B cell (primary cell): ENCODE measurements at regions not wholly inside any gene's neighbourhood (a gene's known extent, or its start where the extent isn't known, plus 50 kb on each side); places are given as distances from the start of the nearest gene placed in this dataset.

ENCODE experiments used
- ATAC-seq: fragments of 200-7000 bp; cut with Tn5 transposase; one replicate; pipeline ENCODE4 v1.10.0; 2021; ENCODE audit warnings: low read depth, mild to moderate bottlenecking, moderate number of reproducible peaks, moderate library complexity
- CTCF ChIA-PET: fragments of 350-600 bp; sonication (Branson Sonifier 250); formaldehyde crosslinking; loops from one replicate; lab custom pipeline; 2021; ENCODE audit warnings: antibody characterized with exemption, inconsistent platforms; lab: Charles Lee
- POLR2A ChIA-PET: fragments of 350-600 bp; sonication (Branson Sonifier 250); formaldehyde crosslinking; loops from one replicate; lab custom pipeline; 2021; ENCODE audit warnings: antibody characterized with exemption; lab: Charles Lee
- DNase-seq: peaks from one replicate; pipeline ENCODE4 v3.0.0; 2013
- H2AFZ ChIP-seq: 2 replicates; pipeline ENCODE4 v1.6.1; 2012; ENCODE audit warnings: mild to moderate bottlenecking, low read depth, low read length; ENCODE audit not compliant: insufficient read depth, poor library complexity, severe bottlenecking
- H3K27ac ChIP-seq, 2 donors: 1 replicate in 1 of 2; 2 replicates in 1 of 2; pipeline ENCODE4 v1.5.1; 2012 to 2013; ENCODE audit warnings: low read length in 2 of 2, mild to moderate bottlenecking in 2 of 2, moderate library complexity in 1 of 2
- H3K27me3 ChIP-seq, 4 experiments: fragments of 200-600 bp in 1 of 4; sonication (generic) in 1 of 4; replicated peaks in 1 of 4; 1 replicate in 2 of 4; 2 replicates in 2 of 4; pipeline versions ENCODE4 v1.6.1 to v1.7.0; 2013 to 2016; ENCODE audit warnings: low read length in 3 of 4, mild to moderate bottlenecking in 2 of 4, mixed read lengths in 1 of 4, moderate library complexity in 1 of 4; ENCODE audit not compliant: insufficient read depth in 4 of 4, control insufficient read depth in 3 of 4; ENCODE audit errors: control extremely low read depth in 1 of 4
- H3K36me3 ChIP-seq, 2 experiments: replicated peaks in 1 of 2; 1 replicate in 1 of 2; 2 replicates in 1 of 2; pipeline versions ENCODE4 v1.6.1 to v1.7.1; 2013; ENCODE audit warnings: low read length in 1 of 2; ENCODE audit not compliant: insufficient read depth in 2 of 2, control insufficient read depth in 1 of 2; ENCODE audit errors: control extremely low read depth in 1 of 2, extremely low read depth in 1 of 2
- H3K4me1 ChIP-seq, 2 donors: fragments of 200-600 bp in 1 of 2; sonication (generic) in 1 of 2; 1 replicate in 1 of 2; 2 replicates in 1 of 2; pipeline versions ENCODE4 v1.5.1 to v1.6.1; 2013 to 2017; ENCODE audit warnings: low read length in 2 of 2; ENCODE audit not compliant: control insufficient read depth in 2 of 2, insufficient read depth in 2 of 2
- H3K4me2 ChIP-seq: replicated peaks from 2 replicates; pipeline ENCODE3; 2012; ENCODE audit warnings: mild to moderate bottlenecking, low read depth, low read length; ENCODE audit not compliant: poor library complexity, severe bottlenecking
- H3K4me3 ChIP-seq, 5 experiments: fragments of 200-600 bp in 1 of 5; sonication (generic) in 1 of 5; 1 replicate in 3 of 5; 2 replicates in 2 of 5; pipeline versions ENCODE4 v1.5.1 to v1.7.0; 2011 to 2016; ENCODE audit warnings: low read length in 4 of 5, mild to moderate bottlenecking in 4 of 5, low read depth in 2 of 5, control low read depth in 1 of 5, moderate library complexity in 1 of 5; ENCODE audit not compliant: insufficient read depth in 1 of 5; ENCODE audit errors: control extremely low read depth in 1 of 5, extremely low read depth in 1 of 5
- H3K79me2 ChIP-seq: fragments of 200-600 bp; sonication (generic); one replicate; pipeline ENCODE4 v1.6.0; 2016; ENCODE audit warnings: low read length; ENCODE audit not compliant: control insufficient read depth, insufficient read depth
- H3K9ac ChIP-seq: fragments of 200-600 bp; sonication (generic); 2 replicates; pipeline ENCODE4 v1.6.1; 2017; ENCODE audit warnings: mild to moderate bottlenecking, low read length, moderate library complexity
- H3K9me3 ChIP-seq, 3 donors: one replicate each; pipeline versions ENCODE4 v1.6.1 to v1.7.1; 2013; ENCODE audit warnings: low read length in 2 of 3; ENCODE audit not compliant: control insufficient read depth in 2 of 3, insufficient read depth in 1 of 3; ENCODE audit errors: control extremely low read depth in 1 of 3
- H4K20me1 ChIP-seq: 2 replicates; pipeline ENCODE4 v1.6.0; 2012; ENCODE audit warnings: mild to moderate bottlenecking, low read length; ENCODE audit not compliant: insufficient read depth, control insufficient read depth, poor library complexity, severe bottlenecking
- H3K27ac Mint-ChIP-seq: one replicate; pipeline ENCODE4 v1.8.0; 2021; ENCODE audit warnings: mixed read lengths
- H3K27me3 Mint-ChIP-seq: one replicate; pipeline ENCODE4 v1.8.0; 2021; ENCODE audit warnings: mixed read lengths
- H3K4me1 Mint-ChIP-seq: one replicate; pipeline ENCODE4 v1.8.0; 2021; ENCODE audit warnings: mixed read lengths
- H3K4me3 Mint-ChIP-seq: one replicate; pipeline ENCODE4 v1.8.0; 2021; ENCODE audit warnings: mixed read lengths
- H3K9me3 Mint-ChIP-seq: one replicate; pipeline ENCODE4 v1.8.0; 2022; ENCODE audit warnings: mixed read lengths; ENCODE audit not compliant: insufficient read depth
- CTCF ChIP-seq: fragments of 200-600 bp; IDR thresholded peaks from one replicate; pipeline ENCODE4 v1.8.0; 2022; ENCODE audit warnings: antibody characterized with exemption, mild to moderate bottlenecking
- EZH2 ChIP-seq: IDR thresholded peaks from 2 replicates; pipeline ENCODE4 v1.6.1; 2012; ENCODE audit warnings: borderline replicate concordance, low read depth, mild to moderate bottlenecking, moderate library complexity, low read length; ENCODE audit not compliant: insufficient read depth, poor library complexity, severe bottlenecking
- WGBS: methylation state at CpG from one replicate; pipeline ENCODE4 v1.1.5; 2013; ENCODE audit warnings: missing lambda C conversion rate; ENCODE audit not compliant: insufficient coverage; 5-methylcytosine and 5-hydroxymethylcytosine counted together
- intact Hi-C: fragments of 100-400 bp; cut with micrococcal nuclease; formaldehyde crosslinking; loops from one replicate; pipeline ENCODE4 v1.10.0; 2022

GRCh38 chr5:56595566-56595965 lies 219.8 kb upstream of the MAP3K1 start:
- Mint-ChIP-seq H3K27me3 (no peaks in the 10 kb centered on the region), H3K4me1 (peaks cover 28% of the 10 kb centered on the region), H3K27ac (no peak overlapping the region), H3K9me3 (no peaks in the 10 kb centered on the region), H3K4me3 (no peak overlapping the region)
- DNase-seq (no peak), ATAC-seq (no peak)
- TF ChIP-seq CTCF (no peak), EZH2 (no peak)
- POLR2A ChIA-PET = no interaction called here
- no peak overlapping the region for H3K27ac ChIP-seq
- H3K4me1 ChIP-seq = peaks cover 18 to 19% of the 10 kb centered on the region in 2 donors
- no peak overlapping the region for H3K4me3 ChIP-seq
- H3K79me2 ChIP-seq = no peaks in the 10 kb centered on the region
- CTCF ChIA-PET = interaction anchor here (0.5 kb wide), 1 partner anchor 48 kb away, joined by 5 read pairs; no protein-coding TSS in a partner anchor
- no peaks in the 10 kb centered on the region for H4K20me1 ChIP-seq
- WGBS = 100% methylated on average over 2 of the region's 2 CpGs
- intact Hi-C loops = no loop called here
- no peaks in the 10 kb centered on the region for H3K36me3 ChIP-seq
- no peak overlapping the region for H3K4me2 ChIP-seq
- no peak overlapping the region for H2AFZ ChIP-seq
- H3K9me3 ChIP-seq = no peaks in the 10 kb centered on the region
- H3K9ac ChIP-seq = no peak overlapping the region
- no peaks in the 10 kb centered on the region for H3K27me3 ChIP-seq

DNA sequence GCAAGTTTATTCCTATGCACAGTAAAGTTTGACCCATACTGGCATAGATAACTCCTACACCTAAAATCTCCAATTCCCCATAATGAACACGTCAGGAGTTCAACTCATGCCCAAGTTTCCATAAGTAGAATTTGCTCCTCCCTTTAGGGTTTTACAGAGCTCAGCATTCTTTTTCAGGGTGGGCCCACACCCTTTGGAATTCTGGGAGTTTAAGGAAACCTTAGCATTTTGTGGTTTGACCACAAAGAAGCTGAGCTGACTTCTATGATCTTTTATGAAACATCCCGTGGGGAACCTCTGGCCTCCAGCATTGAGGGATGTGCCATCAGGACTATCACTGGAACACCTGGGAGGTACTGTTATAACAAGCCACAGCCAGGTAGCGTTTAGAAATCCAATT lies 220.6 kb upstream of the MAP3K1 start:
- intact Hi-C loops = no loop called here
- no peaks in the 10 kb centered on the region for H3K9me3 Mint-ChIP-seq
- H3K4me3 Mint-ChIP-seq = no peak overlapping the region
- TF ChIP-seq EZH2 (no peak), CTCF (no peak)
- H3K9ac ChIP-seq = no peak overlapping the region
- H3K27ac ChIP-seq = no peak overlapping the region
- DNase-seq (no peak), ATAC-seq (no peak)
- no peaks in the 10 kb centered on the region for H3K27me3 ChIP-seq
- no peak overlapping the region for H3K4me3 ChIP-seq
- H3K4me1 Mint-ChIP-seq = peaks cover 34% of the 10 kb centered on the region
- ChIA-PET POLR2A (interaction anchor here (0.9 kb wide), 1 partner anchor 112 kb away, joined by 4 read pairs; no protein-coding TSS in a partner anchor), CTCF (interaction anchor here (0.6 to 1.3 kb wide), 2 partner anchors 11 to 307 kb away, joined by 3 to 4 read pairs; no protein-coding TSS in a partner anchor)
- no peaks in the 10 kb centered on the region for H4K20me1 ChIP-seq
- H3K27ac Mint-ChIP-seq = no peak overlapping the region
- no peak overlapping the region for H2AFZ ChIP-seq
- H3K27me3 Mint-ChIP-seq = no peaks in the 10 kb centered on the region
- peaks cover 25 to 27% of the 10 kb centered on the region in 2 donors for H3K4me1 ChIP-seq
- no peak overlapping the region for H3K4me2 ChIP-seq
- H3K9me3 ChIP-seq = no peaks in the 10 kb centered on the region
- no peaks in the 10 kb centered on the region for H3K79me2 ChIP-seq
- H3K36me3 ChIP-seq = no peaks in the 10 kb centered on the region
- 83% methylated on average over 1 of the region's 3 CpGs for WGBS
